ENCODE measurements at regions not wholly inside any gene's neighbourhood (a gene's known extent, or its start where the extent isn't known, plus 50 kb on each side); places are given as distances from the start of the nearest gene placed in this dataset.

DNA sequence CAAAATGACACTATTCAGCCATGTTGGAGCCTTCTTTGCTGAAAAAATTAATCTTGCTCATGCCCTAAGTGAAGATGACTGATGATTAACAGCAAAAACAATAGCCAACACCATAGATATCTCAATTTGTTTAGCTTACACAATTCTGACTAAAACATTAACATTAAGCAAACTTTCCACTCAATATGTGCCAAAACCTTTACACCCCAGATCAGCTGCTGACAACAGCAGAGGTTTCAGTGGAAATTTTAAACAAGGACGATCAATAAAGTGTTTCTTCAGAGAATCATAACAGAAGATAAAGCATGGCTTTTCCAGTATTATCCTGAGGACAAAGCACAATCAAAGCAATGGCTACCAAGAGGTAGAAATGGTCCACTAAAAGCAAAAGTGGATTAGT is 254.4 kb upstream of the GRAMD2B start:
- H3K36me3 ChIP-seq (ENCODE audit: control insufficient read depth in 2 of 2, extremely low read depth in 1 of 2, insufficient read depth in 1 of 2, low read length in 1 of 2) = no peaks in the 10 kb centered on the region
- Mint-ChIP-seq H3K36me3 (no peaks in the 10 kb centered on the region), H3K27me3 (no peaks in the 10 kb centered on the region), H3K9me3 (peaks cover 24 to 33% (median 32%) of the 10 kb centered on the region in 3 donors), H3K4me1 (no peaks in the 10 kb centered on the region), H3K27ac (no peak overlapping the region), H3K4me3 (no peak overlapping the region)
- no peaks in the 10 kb centered on the region for H3K4me1 ChIP-seq (ENCODE audit: control insufficient read depth in 1 of 2, extremely low read depth in 1 of 2, insufficient read depth in 2 of 2, low read length in 2 of 2)
- WGBS (ENCODE audit: insufficient coverage) = no CpG with 5 or more reads among the region's 1 CpG
- H3K4me3 ChIP-seq (ENCODE audit: control insufficient read depth in 1 of 2, extremely low read depth in 1 of 2, low read length in 1 of 2) = no peak overlapping the region
- H3K9me3 ChIP-seq = peaks cover 2% of the 10 kb centered on the region
- DNase-seq (no peak), ATAC-seq (replicated peaks in 1 of 4) (no peak)
- H3K27me3 ChIP-seq (replicated peaks in 1 of 2; ENCODE audit: control insufficient read depth in 2 of 2, extremely low read depth in 1 of 2, insufficient read depth in 2 of 2, low read length in 1 of 2) = no peaks in the 10 kb centered on the region
- CTCF ChIA-PET = no interaction called here
- H3K27ac ChIP-seq (ENCODE audit: low read length) = no peak overlapping the region
- POLR2A ChIA-PET = no interaction called here

DNA sequence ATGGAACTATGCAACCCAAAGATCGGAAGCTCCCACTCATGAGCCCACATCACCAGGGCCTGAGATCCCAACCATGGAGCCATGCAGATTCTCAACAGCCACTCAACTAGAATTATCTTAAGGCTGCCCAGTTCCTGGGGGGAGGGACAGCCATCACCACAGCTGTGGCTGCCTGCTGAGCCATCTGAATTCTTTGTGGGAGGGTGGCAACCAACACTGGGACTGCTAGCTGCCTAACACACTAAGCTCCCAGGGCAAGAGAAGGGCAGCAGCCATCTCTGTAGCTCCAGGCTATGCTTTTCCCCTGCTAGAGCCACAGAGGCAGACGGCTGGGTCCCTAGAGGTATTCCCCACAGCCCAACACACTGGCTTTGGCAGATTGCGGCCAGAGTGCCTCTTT is 251.3 kb upstream of the GRAMD2B start:
- H3K4me3 ChIP-seq (ENCODE audit: control insufficient read depth in 1 of 2, extremely low read depth in 1 of 2, low read length in 1 of 2) = no peak overlapping the region
- no peaks in the 10 kb centered on the region for H3K9me3 ChIP-seq
- CTCF ChIA-PET = no interaction called here
- DNase-seq (no peak), ATAC-seq (replicated peaks in 1 of 4) (no peak)
- WGBS (ENCODE audit: insufficient coverage) = 90% methylated on average over 2 of the region's 3 CpGs
- no peaks in the 10 kb centered on the region for H3K27me3 Mint-ChIP-seq
- no peak overlapping the region for H3K27ac Mint-ChIP-seq
- H3K4me3 Mint-ChIP-seq = no peak overlapping the region
- POLR2A ChIA-PET = no interaction called here
- no peaks in the 10 kb centered on the region for H3K36me3 ChIP-seq (ENCODE audit: control insufficient read depth in 2 of 2, extremely low read depth in 1 of 2, insufficient read depth in 1 of 2, low read length in 1 of 2)
- H3K27me3 ChIP-seq (replicated peaks in 1 of 2; ENCODE audit: control insufficient read depth in 2 of 2, extremely low read depth in 1 of 2, insufficient read depth in 2 of 2, low read length in 1 of 2) = no peaks in the 10 kb centered on the region
- no peaks in the 10 kb centered on the region for H3K4me1 Mint-ChIP-seq
- peaks cover 25 to 34% (median 29%) of the 10 kb centered on the region in 3 donors for H3K9me3 Mint-ChIP-seq
- H3K4me1 ChIP-seq (ENCODE audit: control insufficient read depth in 1 of 2, extremely low read depth in 1 of 2, insufficient read depth in 2 of 2, low read length in 2 of 2) = no peaks in the 10 kb centered on the region
- no peak overlapping the region for H3K27ac ChIP-seq (ENCODE audit: low read length)
- no peaks in the 10 kb centered on the region for H3K36me3 Mint-ChIP-seq

DNA sequence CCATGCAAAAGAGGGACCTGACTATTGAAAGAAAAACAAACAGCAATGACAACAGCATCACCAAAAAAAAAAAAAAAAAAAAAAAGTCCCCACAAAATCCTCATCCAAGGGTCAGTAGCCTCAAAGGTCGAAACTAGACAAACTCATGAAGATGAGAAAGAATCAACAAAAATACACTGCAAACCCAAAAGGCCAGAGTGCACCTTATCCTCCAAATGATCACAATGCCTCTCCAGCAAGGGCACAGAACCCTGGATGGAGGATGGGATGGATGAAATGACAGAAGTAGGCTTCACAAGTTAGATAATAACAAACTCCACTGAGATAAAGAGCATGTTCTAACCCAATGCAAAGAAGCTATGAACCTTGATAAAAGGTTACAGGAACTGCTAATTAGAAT is 250.4 kb upstream of the GRAMD2B start:
- ChIA-PET CTCF (no interaction called here), POLR2A (no interaction called here)
- Mint-ChIP-seq H3K27ac (no peak overlapping the region), H3K4me1 (no peaks in the 10 kb centered on the region), H3K9me3 (peaks cover 18 to 29% (median 23%) of the 10 kb centered on the region in 3 donors), H3K27me3 (no peaks in the 10 kb centered on the region), H3K4me3 (no peak overlapping the region), H3K36me3 (no peaks in the 10 kb centered on the region)
- ATAC-seq (replicated peaks in 1 of 4) (no peak), DNase-seq (no peak)
- H3K36me3 ChIP-seq (ENCODE audit: control insufficient read depth in 2 of 2, extremely low read depth in 1 of 2, insufficient read depth in 1 of 2, low read length in 1 of 2) = no peaks in the 10 kb centered on the region
- no peak overlapping the region for H3K4me3 ChIP-seq (ENCODE audit: control insufficient read depth in 1 of 2, extremely low read depth in 1 of 2, low read length in 1 of 2)
- H3K9me3 ChIP-seq = no peaks in the 10 kb centered on the region
- no peaks in the 10 kb centered on the region for H3K27me3 ChIP-seq (replicated peaks in 1 of 2; ENCODE audit: control insufficient read depth in 2 of 2, extremely low read depth in 1 of 2, insufficient read depth in 2 of 2, low read length in 1 of 2)
- WGBS (ENCODE audit: insufficient coverage) = no CpG with 5 or more reads among the region's 1 CpG
- no peak overlapping the region for H3K27ac ChIP-seq (ENCODE audit: low read length)
- H3K4me1 ChIP-seq (ENCODE audit: control insufficient read depth in 1 of 2, extremely low read depth in 1 of 2, insufficient read depth in 2 of 2, low read length in 2 of 2) = no peaks in the 10 kb centered on the region

DNA sequence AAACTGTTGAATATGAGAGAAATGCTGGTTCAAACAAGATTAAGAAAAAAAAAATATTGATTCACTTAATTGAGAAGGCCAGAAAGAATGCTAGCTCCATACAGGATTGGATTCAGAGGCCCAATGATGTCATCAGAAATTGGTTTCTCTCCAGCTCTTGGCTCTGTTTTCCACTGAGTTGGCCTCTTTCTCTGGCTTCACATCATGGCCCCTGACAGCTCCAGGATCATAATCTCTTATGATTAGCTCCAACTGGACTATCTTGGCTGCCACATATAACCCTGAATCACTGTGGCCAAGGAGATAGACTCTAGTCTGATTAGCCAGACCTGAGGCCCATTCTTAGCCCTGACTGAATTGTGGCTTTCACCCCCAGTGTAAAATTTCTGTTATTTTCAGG is 244.7 kb upstream of the GRAMD2B start:
- ATAC-seq (replicated peaks in 1 of 4) = no peak
- Histone ChIP-seq H3K9me3 (no peaks in the 10 kb centered on the region), H3K27me3 (replicated peaks in 1 of 2; ENCODE audit: control insufficient read depth in 2 of 2, extremely low read depth in 1 of 2, insufficient read depth in 2 of 2, low read length in 1 of 2) (no peaks in the 10 kb centered on the region), H3K27ac (ENCODE audit: low read length) (no peak overlapping the region), H3K4me3 (ENCODE audit: control insufficient read depth in 1 of 2, extremely low read depth in 1 of 2, low read length in 1 of 2) (no peak overlapping the region), H3K36me3 (ENCODE audit: control insufficient read depth in 2 of 2, extremely low read depth in 1 of 2, insufficient read depth in 1 of 2, low read length in 1 of 2) (no peaks in the 10 kb centered on the region), H3K4me1 (ENCODE audit: control insufficient read depth in 1 of 2, extremely low read depth in 1 of 2, insufficient read depth in 2 of 2, low read length in 2 of 2) (no peaks in the 10 kb centered on the region)
- Mint-ChIP-seq H3K4me1 (no peaks in the 10 kb centered on the region), H3K36me3 (no peaks in the 10 kb centered on the region), H3K9me3 (peaks cover 8 to 24% (median 11%) of the 10 kb centered on the region in 3 donors), H3K27ac (no peak overlapping the region), H3K4me3 (no peak overlapping the region), H3K27me3 (no peaks in the 10 kb centered on the region)
- CTCF ChIA-PET = no interaction called here
- no peak for DNase-seq
- POLR2A ChIA-PET = no interaction called here

- Histone ChIP-seq H3K36me3 (ENCODE audit: control insufficient read depth in 2 of 2, extremely low read depth in 1 of 2, insufficient read depth in 1 of 2, low read length in 1 of 2) (no peaks in the 10 kb centered on the region), H3K4me1 (ENCODE audit: control insufficient read depth in 1 of 2, extremely low read depth in 1 of 2, insufficient read depth in 2 of 2, low read length in 2 of 2) (no peaks in the 10 kb centered on the region), H3K4me3 (ENCODE audit: control insufficient read depth in 1 of 2, extremely low read depth in 1 of 2, low read length in 1 of 2) (no peak overlapping the region), H3K9me3 (no peaks in the 10 kb centered on the region), H3K27ac (ENCODE audit: low read length) (no peak overlapping the region), H3K27me3 (replicated peaks in 1 of 2; ENCODE audit: control insufficient read depth in 2 of 2, extremely low read depth in 1 of 2, insufficient read depth in 2 of 2, low read length in 1 of 2) (no peaks in the 10 kb centered on the region)
- peaks cover 0 to 15% (median 5%) of the 10 kb centered on the region in 3 donors for H3K9me3 Mint-ChIP-seq
- H3K27ac Mint-ChIP-seq = no peak overlapping the region
- H3K4me3 Mint-ChIP-seq = no peak overlapping the region
- no CpG with 5 or more reads among the region's 5 CpGs for WGBS (ENCODE audit: insufficient coverage)
- H3K27me3 Mint-ChIP-seq = no peaks in the 10 kb centered on the region
- ChIA-PET CTCF (no interaction called here), POLR2A (no interaction called here)
- DNase-seq (no peak), ATAC-seq (replicated peaks in 1 of 4) (no peak)
- no peaks in the 10 kb centered on the region for H3K4me1 Mint-ChIP-seq
- H3K36me3 Mint-ChIP-seq = no peaks in the 10 kb centered on the region
Measured at GRCh38 chr5:126182971-126183695, 240.1 kb upstream of the GRAMD2B start.

- WGBS (ENCODE audit: insufficient coverage) = no CpG with 5 or more reads among the region's 1 CpG
- POLR2A ChIA-PET = no interaction called here
- CTCF ChIA-PET = interaction anchor here in 1 of 2 donors (0.6 kb wide), 1 partner anchor 360 kb away, joined by 3 read pairs; no protein-coding TSS in a partner anchor
Measured at GRCh38 chr5:126184474-126184873, 238.7 kb upstream of the GRAMD2B start.

GRCh38 chr5:126186210-126186609 is 237.0 kb upstream of the GRAMD2B start:
- CTCF ChIA-PET = no interaction called here
- peaks cover 0 to 17% (median 5%) of the 10 kb centered on the region in 3 donors for H3K9me3 Mint-ChIP-seq
- no peaks in the 10 kb centered on the region for H3K27me3 Mint-ChIP-seq
- H3K4me1 Mint-ChIP-seq = no peaks in the 10 kb centered on the region
- DNase-seq (no peak), ATAC-seq (replicated peaks in 1 of 4) (no peak)
- H3K27ac Mint-ChIP-seq = no peak overlapping the region
- Histone ChIP-seq H3K9me3 (no peaks in the 10 kb centered on the region), H3K4me1 (ENCODE audit: control insufficient read depth in 1 of 2, extremely low read depth in 1 of 2, insufficient read depth in 2 of 2, low read length in 2 of 2) (no peaks in the 10 kb centered on the region), H3K36me3 (ENCODE audit: control insufficient read depth in 2 of 2, extremely low read depth in 1 of 2, insufficient read depth in 1 of 2, low read length in 1 of 2) (no peaks in the 10 kb centered on the region), H3K4me3 (ENCODE audit: control insufficient read depth in 1 of 2, extremely low read depth in 1 of 2, low read length in 1 of 2) (no peak overlapping the region), H3K27me3 (replicated peaks in 1 of 2; ENCODE audit: control insufficient read depth in 2 of 2, extremely low read depth in 1 of 2, insufficient read depth in 2 of 2, low read length in 1 of 2) (no peaks in the 10 kb centered on the region), H3K27ac (ENCODE audit: low read length) (no peak overlapping the region)
- H3K36me3 Mint-ChIP-seq = no peaks in the 10 kb centered on the region
- WGBS (ENCODE audit: insufficient coverage) = no CpG with 5 or more reads among the region's 1 CpG
- H3K4me3 Mint-ChIP-seq = no peak overlapping the region
- POLR2A ChIA-PET = no interaction called here

More at GRCh38 chr5:126184474-126184873, 238.7 kb upstream of the GRAMD2B start:
- Histone ChIP-seq H3K4me3 (ENCODE audit: control insufficient read depth in 1 of 2, extremely low read depth in 1 of 2, low read length in 1 of 2) (no peak overlapping the region), H3K4me1 (ENCODE audit: control insufficient read depth in 1 of 2, extremely low read depth in 1 of 2, insufficient read depth in 2 of 2, low read length in 2 of 2) (no peaks in the 10 kb centered on the region), H3K36me3 (ENCODE audit: control insufficient read depth in 2 of 2, extremely low read depth in 1 of 2, insufficient read depth in 1 of 2, low read length in 1 of 2) (no peaks in the 10 kb centered on the region), H3K27me3 (replicated peaks in 1 of 2; ENCODE audit: control insufficient read depth in 2 of 2, extremely low read depth in 1 of 2, insufficient read depth in 2 of 2, low read length in 1 of 2) (no peaks in the 10 kb centered on the region), H3K9me3 (no peaks in the 10 kb centered on the region), H3K27ac (ENCODE audit: low read length) (no peak overlapping the region)
- DNase-seq (no peak), ATAC-seq (replicated peaks in 1 of 4) (no peak)
- Mint-ChIP-seq H3K27ac (no peak overlapping the region), H3K9me3 (peaks cover 0 to 17% (median 5%) of the 10 kb centered on the region in 3 donors), H3K4me1 (no peaks in the 10 kb centered on the region), H3K4me3 (no peak overlapping the region), H3K36me3 (no peaks in the 10 kb centered on the region), H3K27me3 (no peaks in the 10 kb centered on the region)

All from T-cell (primary cell).